GM18508 (cell line): ENCODE measurements at regions not wholly inside any gene's neighbourhood (a gene's known extent, or its start where the extent isn't known, plus 50 kb on each side); places are given as distances from the start of the nearest gene placed in this dataset.

Experiments used
- ATAC-seq: cut with Tn5 transposase; IDR thresholded peaks from one replicate; pipeline ENCODE4 v1.9.1; 2021; ENCODE audit warnings: moderate number of reproducible peaks; ENCODE audit not compliant: insufficient read depth, unreplicated experiment

DNA sequence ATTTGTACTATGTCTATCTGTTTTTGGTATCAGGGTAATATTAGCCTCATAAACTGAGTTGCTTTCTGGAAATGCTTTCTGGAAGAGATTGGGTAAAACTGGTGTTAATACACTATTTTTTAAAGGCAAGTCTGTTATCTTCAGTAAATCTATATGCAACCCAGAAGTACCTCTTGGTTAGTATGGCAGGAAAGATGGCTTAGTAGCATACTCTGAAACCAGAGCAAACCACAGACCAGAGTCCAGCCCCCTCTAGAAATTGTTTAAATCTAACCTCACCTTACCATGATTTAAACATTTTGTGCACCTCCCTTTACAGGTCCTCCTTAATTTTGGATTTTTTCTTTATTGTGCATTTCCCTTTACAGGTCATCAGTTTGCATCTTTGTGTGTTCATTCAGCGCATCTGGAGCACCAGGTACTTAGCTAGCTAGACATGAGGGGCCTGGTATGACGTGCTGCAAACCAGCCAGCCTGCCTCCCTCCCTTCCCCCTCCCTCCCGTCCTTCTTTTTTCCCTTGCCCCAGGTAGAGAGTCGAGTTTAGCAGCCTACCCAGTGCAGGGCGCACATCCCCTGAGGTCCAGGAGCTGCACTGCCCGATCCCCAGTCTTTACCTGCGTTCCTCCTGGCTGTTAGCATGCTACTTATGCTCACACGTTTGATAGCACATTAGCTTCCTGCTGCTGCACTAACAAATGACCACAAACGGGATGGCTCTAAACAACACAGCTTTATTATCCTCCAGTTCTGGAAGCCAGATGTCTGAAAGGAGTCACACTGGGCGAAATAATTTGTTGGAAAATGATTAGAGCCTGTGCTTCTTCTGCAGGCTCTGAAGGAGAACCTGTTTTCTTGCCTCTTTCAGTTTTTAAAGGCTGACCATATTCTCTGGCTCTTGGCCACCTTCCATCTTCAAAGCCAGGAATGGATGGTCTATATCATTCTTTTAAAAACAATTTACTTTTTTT, 299.9 kb upstream of the HABP2 start:
- ATAC-seq: no peak

DNA sequence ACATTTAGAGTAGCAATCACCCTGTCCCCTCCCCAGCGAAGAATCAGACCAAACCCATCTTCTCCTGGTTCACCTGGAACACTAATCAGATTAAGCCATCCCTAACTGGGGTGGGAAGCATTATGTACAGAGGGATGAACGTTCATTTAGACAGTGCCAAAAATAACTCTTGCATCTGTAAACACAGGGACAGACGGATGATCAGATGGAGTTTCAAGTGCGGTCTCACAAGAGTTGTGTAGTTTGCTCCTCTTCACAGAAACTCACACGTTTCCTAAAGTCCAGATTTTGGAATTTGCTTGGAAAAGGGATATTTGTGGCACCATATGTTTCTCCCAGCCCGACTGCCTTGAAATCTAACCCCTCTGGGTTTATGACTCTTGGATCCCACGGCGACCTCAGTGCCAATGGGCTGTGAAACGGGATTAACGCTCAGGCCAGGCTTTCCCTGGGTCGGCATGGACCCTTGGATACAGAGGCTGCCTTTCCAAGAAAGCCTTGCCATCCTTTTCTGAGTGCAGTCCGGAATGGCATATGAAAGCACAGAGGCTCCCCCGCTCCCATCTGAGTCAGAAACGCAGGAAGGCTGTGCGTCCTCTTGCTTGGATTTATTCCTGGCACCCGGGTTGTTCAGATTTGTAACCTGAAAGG, 293.2 kb upstream of the HABP2 start:
- ATAC-seq: no peak

DNA sequence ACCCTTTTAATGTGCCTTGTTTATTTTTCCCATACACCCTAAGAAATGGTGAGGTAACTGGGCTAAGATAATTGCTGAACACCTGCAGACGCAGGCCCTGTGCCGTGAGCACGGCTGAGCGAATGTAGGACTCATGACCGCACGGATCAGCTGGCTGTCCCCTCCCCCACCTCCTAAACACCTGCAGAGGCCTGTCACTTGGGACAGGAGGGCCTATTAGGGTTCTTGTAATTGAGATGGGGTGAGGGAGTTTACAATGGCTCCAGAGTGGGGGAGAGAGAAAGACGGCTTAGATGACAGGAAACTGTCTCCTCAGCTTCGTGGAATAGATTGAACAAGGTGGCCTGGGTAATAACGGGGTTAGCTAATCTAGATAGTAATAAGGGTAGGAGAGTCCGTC, 291.7 kb upstream of the HABP2 start:
- no peak for ATAC-seq

DNA sequence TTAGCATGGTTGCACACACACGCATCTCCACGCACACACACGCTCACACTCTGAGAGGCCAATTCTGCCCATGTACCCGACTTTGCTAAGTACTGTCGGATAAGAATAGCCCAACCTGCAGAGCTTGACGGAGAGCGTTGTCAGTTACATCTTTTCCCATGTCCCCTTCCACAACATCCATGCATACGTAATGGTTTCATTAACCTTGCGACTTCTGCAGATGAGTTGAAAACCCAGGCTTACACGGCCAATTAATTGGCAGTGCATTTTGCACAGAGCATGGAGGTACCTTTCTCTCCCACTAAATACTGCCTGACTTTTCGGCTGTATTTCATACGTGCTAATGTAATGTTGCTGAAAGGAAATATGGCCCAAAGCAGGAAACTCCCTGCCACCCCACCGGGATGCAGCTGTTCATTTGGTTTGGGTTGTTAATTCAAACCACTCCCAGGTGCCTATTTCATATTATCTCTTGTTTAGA, 291.2 kb upstream of the HABP2 start:
- no peak for ATAC-seq

DNA sequence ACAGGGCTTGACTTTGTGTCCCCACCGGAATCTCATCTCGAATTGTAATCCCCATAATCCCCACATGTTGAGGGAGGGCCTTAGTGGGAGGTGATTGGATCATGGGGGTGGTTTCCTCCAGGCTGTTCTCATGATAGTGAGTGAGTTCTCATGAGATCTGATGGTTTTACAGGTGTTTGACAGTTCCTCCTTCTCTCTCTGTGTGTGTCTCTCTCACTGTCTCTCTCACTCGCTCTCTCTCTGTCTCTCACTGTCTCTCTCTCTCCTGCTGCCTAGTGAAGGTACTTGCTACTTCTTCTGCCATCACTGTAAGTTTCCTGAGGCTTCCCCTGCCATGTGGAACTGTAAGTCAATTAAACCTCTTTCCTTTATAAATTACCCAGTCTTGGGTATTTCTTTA, 289.8 kb upstream of the HABP2 start:
- no peak for ATAC-seq

DNA sequence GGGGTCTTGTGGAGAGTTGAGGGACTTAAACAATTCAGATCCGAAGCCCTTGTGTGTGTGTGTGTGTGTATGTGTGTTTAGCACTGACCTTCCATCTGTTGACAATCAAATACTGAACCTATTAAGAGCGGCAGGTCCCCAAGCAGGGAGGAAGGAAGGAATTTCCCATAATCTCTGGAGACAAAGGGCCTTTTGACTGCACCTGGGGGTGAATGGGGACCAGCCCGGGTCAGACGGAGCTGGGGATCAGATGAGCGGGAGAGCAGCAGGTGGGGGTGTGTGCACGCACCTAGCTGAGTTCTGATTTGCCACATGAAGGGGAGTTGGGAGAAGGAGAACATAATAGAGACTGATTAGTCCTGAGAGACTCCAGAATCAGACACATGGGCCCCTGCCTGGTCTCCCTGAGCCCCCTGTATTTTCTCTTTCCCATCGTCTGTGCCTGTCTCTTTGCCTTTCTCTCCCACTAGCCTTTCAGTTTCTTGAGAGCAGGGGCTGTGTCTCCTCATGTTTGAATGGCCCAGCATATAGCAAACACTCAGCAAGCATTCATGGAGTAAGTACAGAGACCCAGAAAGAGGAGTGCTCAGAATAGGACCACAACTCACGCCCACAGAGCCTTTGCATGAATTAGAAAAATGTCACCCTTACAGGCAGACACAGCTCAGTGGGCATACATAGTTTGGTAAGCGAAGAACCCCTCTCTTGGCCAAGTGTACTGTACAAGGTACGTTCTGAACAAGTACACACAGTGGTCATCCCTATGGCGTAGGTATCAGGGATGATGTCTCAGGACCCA, 288.3 kb upstream of the HABP2 start:
- no peak for ATAC-seq

DNA sequence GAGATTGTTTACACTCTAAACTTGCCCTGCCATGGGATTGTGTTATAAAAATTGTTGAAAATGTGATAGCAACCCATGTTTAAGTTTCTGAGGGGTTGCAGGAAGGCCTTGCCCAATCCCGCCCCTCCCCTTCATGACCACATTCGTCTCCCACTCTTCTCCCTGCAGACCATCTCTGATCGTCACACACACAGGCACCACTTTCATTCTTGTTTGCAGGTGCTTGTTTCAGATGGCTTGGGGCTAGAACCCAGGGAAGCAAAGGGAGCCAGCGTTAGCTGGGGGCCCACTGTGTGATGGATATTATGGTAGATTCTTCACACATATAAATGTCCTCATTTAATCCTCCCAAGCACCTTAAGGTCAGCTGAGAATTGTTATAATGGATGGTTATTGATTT, 286.7 kb upstream of the HABP2 start:
- ATAC-seq: no peak

DNA sequence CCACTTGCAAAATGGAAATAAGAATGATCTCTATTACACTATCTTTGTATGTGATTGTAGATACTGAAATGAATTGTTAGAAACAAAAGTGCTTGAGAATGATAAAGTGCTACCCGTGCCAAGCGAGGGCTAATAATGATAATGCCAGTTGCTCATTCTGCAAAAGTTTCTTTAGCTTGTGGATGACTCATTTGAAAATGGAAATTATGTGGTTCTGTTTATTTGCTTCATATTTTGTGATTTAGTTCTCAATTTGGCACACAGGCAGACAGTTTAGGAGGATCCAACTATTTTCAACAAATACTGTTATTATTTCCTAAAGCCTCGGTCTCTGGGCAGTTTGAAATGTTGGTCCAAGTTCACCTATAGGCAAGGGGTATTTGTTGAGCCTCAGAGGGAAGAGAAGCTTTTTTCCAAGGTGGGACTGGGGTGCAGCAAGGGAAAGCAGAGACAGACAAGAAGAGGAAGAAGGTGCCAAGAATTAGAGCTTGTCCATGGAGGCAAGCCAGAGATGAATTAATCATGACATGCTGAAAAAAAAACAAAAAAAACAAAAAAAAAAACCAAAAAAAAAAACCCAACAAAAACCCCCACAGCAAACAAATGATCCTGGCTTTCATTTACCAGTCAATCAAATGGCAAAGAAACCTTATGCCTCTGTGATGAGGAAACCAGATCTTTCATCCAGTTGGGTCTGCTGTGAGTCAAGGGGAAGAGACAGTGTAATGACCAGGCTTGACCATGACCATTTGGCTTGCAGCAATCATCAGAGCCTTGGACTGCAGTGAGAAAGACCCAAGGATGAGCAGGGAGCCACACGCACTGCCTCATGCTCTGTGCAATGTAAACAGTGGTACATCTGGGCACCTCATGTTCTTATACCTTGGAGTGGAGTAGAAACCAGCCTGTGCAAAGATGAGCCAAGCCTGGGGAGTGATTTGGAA, 285.0 kb upstream of the HABP2 start:
- no peak for ATAC-seq

DNA sequence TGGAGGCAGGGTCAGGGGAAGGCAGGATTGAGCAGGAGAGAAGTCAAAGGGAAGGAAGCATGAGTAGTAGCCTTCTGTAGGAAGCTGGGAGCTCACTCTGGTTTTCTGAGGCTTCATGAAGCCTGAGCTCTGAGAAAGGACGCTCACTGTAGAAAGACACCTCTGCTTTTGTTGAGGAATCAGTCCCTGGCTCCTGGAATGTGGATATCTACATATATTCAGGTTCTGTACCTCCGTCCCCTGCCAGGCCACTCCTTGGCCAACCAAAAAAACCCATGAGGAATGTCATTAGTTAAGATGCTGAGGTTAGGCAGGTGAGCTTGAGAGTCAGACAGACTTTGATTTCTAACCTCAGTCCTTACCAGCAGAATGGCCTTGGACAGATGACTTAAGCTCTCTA, 283.5 kb upstream of the HABP2 start:
- no peak for ATAC-seq

DNA sequence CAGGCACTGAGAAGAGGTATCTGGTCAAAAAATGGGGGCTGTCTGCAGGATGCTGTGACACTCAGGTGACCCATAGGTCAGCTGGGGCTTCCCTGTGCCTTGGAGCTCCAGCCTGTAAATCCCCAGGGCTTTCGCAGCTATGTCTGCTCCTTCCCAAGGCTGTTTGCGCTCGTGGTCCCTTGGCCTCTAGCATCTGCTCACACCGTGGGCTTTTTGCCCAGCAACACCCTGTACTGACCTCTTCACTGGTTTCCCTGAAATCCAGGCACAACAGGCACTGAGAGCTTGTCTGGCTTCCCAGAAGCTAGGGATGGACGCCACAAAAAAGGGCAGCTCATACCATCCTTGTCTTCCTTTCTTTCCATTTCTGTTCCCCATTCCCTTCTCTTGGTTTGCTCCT, 280.3 kb upstream of the HABP2 start:
- no peak for ATAC-seq

DNA sequence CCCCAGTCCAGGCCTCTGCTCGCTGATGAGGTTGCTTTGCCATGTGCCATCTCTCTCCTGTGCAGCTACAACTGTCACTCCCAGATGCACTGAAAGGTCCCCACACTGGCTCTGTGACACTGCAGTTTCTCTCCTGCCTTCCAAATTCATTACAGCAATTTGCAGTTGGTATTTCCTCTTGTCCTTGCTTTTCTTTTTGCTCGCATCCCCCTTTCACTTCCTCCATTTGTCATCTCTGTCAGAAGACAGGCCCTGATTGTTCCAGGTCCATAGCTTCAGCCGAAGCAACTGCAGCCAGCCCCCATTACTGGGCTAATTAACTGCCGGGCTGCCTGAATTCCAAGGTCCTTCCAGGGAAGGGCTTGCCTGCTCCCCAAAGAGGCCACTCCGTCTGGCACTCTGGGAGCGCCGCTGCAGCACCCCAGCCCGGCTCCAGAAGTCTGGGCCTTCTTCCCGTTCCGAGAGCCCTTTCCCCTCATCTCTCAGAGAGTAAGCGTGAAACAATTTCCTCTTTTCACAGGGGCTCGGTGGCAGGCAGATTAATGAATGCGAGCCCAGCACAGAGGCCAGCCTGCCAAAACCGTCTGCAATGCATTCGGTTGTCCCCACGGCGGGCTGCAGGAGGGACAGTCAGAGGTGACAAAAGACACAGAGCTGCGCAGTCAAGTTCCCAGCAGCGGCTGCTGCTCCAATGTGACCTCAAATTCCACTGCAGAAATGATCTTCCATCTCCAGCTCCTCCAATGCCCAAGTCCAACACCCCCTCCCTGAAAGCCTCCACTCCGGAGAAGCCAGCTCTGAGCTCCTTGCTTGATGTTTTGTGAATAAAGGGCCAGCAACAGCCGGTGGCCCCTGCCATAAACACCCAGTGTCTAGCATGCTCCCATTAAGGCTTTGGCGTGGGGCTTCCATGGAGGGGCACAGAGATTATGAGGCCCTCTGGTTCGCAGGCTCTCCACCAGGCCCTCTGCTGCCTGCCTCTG, 279.4 kb upstream of the HABP2 start:
- no peak for ATAC-seq

DNA sequence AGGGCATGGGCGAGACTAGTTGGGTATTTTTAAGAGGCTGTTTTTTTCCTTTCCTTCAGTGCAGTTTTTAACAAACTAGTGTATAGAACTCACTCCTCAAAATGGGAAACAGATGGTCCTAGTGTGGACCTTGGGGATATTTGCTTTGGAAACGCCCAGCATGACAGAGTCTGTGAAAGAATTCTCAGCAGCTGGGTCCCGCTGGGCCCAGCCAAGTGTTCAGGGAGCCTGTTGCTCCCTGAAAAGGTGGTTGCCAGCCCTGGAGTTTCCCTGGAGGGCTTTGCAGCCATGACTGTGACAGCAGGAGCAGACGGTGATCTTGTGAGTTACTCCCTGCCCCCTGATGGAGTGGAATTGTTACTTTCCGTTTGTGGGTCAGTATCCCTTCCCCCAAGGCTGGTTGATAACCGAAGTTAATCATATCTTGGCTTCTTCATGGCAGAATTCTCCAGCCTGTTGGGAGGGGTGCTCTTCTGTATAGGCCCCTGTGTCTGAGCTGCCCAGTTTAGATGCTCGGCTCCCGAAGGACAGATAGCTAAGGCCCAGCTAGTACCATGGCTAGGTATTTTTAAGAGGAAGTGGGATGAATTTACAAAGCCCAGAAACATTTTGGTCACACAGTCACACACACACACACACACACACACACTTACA, 278.6 kb upstream of the HABP2 start:
- no peak for ATAC-seq

DNA sequence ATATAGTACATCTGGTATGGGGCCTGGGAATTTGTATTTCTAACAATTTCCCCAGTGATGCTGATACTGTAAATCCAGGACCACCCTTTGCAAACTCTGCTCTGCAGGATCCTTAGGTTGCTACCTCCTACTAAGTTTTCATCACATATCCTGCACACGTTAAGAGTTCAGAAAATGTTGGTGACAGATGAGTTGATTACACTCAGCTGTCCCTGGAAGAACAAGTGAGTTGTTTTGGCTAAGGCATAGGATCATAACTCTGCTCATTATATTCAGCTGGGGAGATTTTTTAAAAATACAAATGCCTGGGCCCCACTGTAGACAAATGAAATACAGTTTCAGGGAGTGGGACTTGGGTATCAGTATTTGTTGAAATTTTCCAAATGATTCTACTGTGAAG, 274.6 kb upstream of the HABP2 start:
- ATAC-seq: no peak

DNA sequence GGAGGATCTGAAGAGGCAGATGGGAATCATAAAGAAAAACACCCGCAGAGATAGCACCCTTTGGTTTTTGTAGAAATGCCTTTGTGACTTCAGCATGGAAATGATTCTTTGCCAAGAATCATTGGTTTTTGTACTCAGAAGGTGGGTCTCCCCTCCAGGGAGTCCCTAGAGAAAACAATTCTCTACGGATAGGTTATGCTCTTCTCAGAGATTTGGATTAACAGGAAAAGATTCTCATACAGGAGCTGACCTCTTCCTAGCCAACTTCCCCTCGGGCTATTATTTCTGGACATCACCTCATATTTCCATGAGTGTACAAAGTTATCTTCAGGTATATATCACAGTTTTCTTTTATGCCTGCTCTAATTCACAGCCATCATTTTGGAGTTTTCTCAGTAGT, 274.2 kb upstream of the HABP2 start:
- ATAC-seq: no peak

DNA sequence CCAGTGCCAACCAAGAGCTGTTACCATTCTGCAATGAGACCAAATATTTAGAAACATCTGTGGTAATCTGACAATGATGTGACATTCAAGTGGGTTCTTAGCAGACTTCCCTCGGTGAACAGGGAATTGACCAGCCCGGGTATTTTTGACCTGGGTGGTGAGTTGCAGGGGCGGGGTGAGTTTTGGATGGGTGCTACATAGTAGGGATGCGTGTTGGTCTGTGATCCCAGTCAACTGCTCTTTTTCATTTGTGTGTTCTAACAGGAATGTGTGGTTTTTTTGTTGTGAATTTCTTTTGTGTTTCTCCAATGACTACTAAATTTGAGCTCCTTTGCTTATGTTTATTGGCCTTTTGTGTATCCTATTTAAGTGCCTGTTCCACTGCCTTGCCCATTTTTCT, 273.6 kb upstream of the HABP2 start:
- ATAC-seq: no peak

DNA sequence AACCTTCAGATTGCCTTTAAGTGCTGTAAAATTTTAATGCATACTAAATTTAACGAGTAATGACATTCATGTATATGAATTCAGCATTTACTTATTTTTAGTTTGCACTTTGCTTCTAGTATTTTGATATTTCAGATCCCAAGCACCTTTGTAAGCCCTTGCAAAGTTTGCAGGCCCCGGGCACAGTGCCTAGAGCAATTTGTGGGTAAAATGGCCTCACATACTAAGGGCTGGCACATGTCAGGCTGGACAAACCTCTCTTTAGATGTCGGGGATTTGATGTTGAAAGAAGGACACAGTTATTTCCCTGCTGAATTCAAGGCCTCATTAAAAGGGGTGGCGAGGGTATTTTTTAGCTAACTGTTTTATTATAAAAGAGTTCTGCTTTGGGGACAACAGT, 270.3 kb upstream of the HABP2 start:
- no peak for ATAC-seq

DNA sequence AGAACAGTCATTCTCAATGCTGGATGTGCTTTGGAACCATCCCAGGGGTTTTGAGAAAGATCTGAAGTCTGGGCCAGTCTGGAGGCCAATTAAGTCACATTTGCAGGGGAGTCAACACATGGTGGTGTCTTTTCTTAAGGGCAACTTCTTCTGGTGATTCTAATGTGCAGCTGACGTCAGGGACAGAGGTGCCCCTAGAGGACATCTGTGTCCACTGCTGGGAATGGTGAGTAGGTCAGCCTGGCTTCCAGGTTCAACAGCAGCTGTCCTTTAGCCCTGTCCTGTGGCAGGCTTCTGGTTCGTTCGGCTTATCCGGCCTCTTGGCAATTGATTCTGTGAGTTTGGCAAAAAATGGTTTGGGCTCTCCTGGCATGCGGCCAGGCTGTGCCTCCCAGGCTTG, 269.7 kb upstream of the HABP2 start:
- no peak for ATAC-seq

DNA sequence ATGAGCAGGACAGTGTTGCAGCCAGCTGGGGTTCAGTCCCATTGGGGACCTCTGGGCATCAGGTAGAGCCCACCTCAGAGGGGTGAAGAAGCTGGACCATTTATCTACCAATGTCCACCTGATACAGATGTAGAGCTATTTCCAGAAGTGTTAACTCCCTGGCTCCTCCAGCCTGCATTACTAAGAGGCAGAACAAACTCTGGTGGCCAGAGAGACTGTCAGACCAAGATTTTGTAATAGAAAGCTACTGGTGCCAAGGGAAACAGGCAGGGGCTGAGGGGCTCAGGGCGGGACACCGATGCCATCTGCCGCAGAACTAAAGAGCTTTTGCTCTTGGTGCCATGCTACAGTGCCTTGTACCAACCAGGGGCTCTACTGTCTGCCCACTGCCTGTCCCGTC, 268.2 kb upstream of the HABP2 start:
- ATAC-seq: no peak
